Ishikawa (cell line): ENCODE measurements at regions not wholly inside any gene's neighbourhood (a gene's known extent, or its start where the extent isn't known, plus 50 kb on each side); places are given as distances from the start of the nearest gene placed in this dataset.

Experiments
- CEBPB ChIP-seq: IDR thresholded peaks from 2 replicates; pipeline ENCODE4 v1.6.1; 2012
- CREB1 ChIP-seq: IDR thresholded peaks from 2 replicates; pipeline ENCODE4 v1.6.1; 2012; ENCODE audit warnings: low read depth
- EGR1 ChIP-seq: IDR thresholded peaks from 2 replicates; pipeline ENCODE4 v1.6.1; 2012
- EP300 ChIP-seq: IDR thresholded peaks from 2 replicates; pipeline ENCODE4 v1.6.1; 2012; ENCODE audit warnings: borderline replicate concordance
- NFIC ChIP-seq: IDR thresholded peaks from 2 replicates; pipeline ENCODE4 v1.6.1; 2012
- RAD21 ChIP-seq: IDR thresholded peaks from 2 replicates; pipeline ENCODE4 v1.6.1; 2012; ENCODE audit warnings: low read depth
- TAF1 ChIP-seq: IDR thresholded peaks from 2 replicates; pipeline ENCODE4 v1.6.1; 2012; ENCODE audit warnings: low read depth, mild to moderate bottlenecking
- TCF12 ChIP-seq: IDR thresholded peaks from 2 replicates; pipeline ENCODE4 v1.6.1; 2012; ENCODE audit warnings: low read depth
- TEAD4 ChIP-seq: IDR thresholded peaks from 2 replicates; pipeline ENCODE4 v1.6.1; 2012
- YY1 ChIP-seq: IDR thresholded peaks from 2 replicates; pipeline ENCODE4 v1.6.1; 2012; ENCODE audit warnings: low read depth
- ZBTB7A ChIP-seq: IDR thresholded peaks from 2 replicates; pipeline ENCODE4 v1.6.1; 2012; ENCODE audit warnings: low read depth
- TF ChIP-seq, protein P1 (sequence below): IDR thresholded peaks from 2 replicates; pipeline ENCODE4 v1.6.1; 2012
- TF ChIP-seq, protein P2 (sequence below): IDR thresholded peaks from 2 replicates; pipeline ENCODE4 v1.6.1; 2012; ENCODE audit warnings: low read depth, mild to moderate bottlenecking

DNA sequence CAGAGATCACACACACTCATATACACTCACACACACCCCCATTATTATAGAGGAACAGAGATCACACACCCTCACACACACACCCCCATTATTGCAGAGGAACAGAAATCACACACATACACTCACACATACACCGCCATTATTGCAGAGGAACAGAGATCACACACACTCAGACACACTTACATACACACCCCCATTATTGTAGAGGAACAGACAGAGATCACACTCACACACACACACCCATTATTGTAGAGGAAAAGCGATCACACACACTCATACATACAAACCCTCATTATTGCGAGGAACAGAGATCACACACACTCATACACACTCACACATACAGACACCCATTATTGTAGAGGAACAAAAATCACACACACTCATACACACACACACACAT lies 239.0 kb downstream of the BUB3 start:
- TF ChIP-seq NFIC (no peak), CEBPB (no peak), YY1 (no peak), EGR1 (no peak), TAF1 (no peak), RAD21 (no peak), TEAD4 (no peak), EP300 (no peak), ZBTB7A (no peak), TCF12 (no peak), CREB1 (no peak)
- TF ChIP-seq, protein P1, sequence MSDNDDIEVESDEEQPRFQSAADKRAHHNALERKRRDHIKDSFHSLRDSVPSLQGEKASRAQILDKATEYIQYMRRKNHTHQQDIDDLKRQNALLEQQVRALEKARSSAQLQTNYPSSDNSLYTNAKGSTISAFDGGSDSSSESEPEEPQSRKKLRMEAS, result no peak
- TF ChIP-seq, protein P2, sequence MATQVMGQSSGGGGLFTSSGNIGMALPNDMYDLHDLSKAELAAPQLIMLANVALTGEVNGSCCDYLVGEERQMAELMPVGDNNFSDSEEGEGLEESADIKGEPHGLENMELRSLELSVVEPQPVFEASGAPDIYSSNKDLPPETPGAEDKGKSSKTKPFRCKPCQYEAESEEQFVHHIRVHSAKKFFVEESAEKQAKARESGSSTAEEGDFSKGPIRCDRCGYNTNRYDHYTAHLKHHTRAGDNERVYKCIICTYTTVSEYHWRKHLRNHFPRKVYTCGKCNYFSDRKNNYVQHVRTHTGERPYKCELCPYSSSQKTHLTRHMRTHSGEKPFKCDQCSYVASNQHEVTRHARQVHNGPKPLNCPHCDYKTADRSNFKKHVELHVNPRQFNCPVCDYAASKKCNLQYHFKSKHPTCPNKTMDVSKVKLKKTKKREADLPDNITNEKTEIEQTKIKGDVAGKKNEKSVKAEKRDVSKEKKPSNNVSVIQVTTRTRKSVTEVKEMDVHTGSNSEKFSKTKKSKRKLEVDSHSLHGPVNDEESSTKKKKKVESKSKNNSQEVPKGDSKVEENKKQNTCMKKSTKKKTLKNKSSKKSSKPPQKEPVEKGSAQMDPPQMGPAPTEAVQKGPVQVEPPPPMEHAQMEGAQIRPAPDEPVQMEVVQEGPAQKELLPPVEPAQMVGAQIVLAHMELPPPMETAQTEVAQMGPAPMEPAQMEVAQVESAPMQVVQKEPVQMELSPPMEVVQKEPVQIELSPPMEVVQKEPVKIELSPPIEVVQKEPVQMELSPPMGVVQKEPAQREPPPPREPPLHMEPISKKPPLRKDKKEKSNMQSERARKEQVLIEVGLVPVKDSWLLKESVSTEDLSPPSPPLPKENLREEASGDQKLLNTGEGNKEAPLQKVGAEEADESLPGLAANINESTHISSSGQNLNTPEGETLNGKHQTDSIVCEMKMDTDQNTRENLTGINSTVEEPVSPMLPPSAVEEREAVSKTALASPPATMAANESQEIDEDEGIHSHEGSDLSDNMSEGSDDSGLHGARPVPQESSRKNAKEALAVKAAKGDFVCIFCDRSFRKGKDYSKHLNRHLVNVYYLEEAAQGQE, result no peak
